8988T (cell line): ENCODE measurements at regions not wholly inside any gene's neighbourhood (a gene's known extent, or its start where the extent isn't known, plus 50 kb on each side); places are given as distances from the start of the nearest gene placed in this dataset.

Source experiments
- DNase-seq: peaks from one replicate; pipeline ENCODE4 v3.0.0; 2011

GRCh38 chr5:93048858-93049257 lies 532.2 kb downstream of the NR2F1-AS1 start:
- DNase-seq, result no peak

GRCh38 chr5:93044859-93045666 lies 536.0 kb downstream of the NR2F1-AS1 start:
- no peak for DNase-seq

- DNase-seq, result no peak
Measured at GRCh38 chr5:93039888-93040287, 541.1 kb downstream of the NR2F1-AS1 start.

GRCh38 chr5:93034621-93035590 lies 546.1 kb downstream of the NR2F1-AS1 start:
- DNase-seq, result no peak

- no peak for DNase-seq
Measured at GRCh38 chr5:93022796-93023447, 558.1 kb downstream of the NR2F1-AS1 start.

GRCh38 chr5:93022211-93022610 lies 558.8 kb downstream of the NR2F1-AS1 start:
- DNase-seq, result no peak

- DNase-seq, result no peak
Measured at GRCh38 chr5:93019896-93020295, 561.1 kb downstream of the NR2F1-AS1 start.

- no peak for DNase-seq
Measured at GRCh38 chr5:93018461-93018860, 562.6 kb downstream of the NR2F1-AS1 start.

GRCh38 chr5:93017849-93018248 lies 563.2 kb downstream of the NR2F1-AS1 start:
- DNase-seq, result no peak

GRCh38 chr5:93017376-93017775 lies 563.6 kb downstream of the NR2F1-AS1 start:
- no peak for DNase-seq

GRCh38 chr5:93010616-93011015 lies 570.4 kb downstream of the NR2F1-AS1 start:
- no peak for DNase-seq

- no peak for DNase-seq
Measured at GRCh38 chr5:93010037-93010436, 571.0 kb downstream of the NR2F1-AS1 start.

GRCh38 chr5:93008502-93009207 lies 572.4 kb downstream of the NR2F1-AS1 start:
- no peak for DNase-seq

GRCh38 chr5:93006915-93007314 lies 574.1 kb downstream of the NR2F1-AS1 start:
- DNase-seq, result no peak

- DNase-seq, result no peak
Measured at GRCh38 chr5:92998456-92998855, 582.6 kb downstream of the NR2F1-AS1 start.

GRCh38 chr5:92994392-92994791 lies 586.6 kb downstream of the NR2F1-AS1 start:
- DNase-seq, result no peak

GRCh38 chr5:92992073-92992472 lies 588.9 kb downstream of the NR2F1-AS1 start:
- DNase-seq, result no peak

- no peak for DNase-seq
Measured at GRCh38 chr5:92991581-92992067, 589.4 kb downstream of the NR2F1-AS1 start.

- DNase-seq, result no peak
Measured at GRCh38 chr5:92990771-92991170, 590.2 kb downstream of the NR2F1-AS1 start.

- no peak for DNase-seq
Measured at GRCh38 chr5:92981001-92981400, 600.0 kb downstream of the NR2F1-AS1 start.

- DNase-seq, result no peak
Measured at GRCh38 chr5:92980491-92980890, 600.5 kb downstream of the NR2F1-AS1 start.

- no peak for DNase-seq
Measured at GRCh38 chr5:92979716-92980115, 601.3 kb downstream of the NR2F1-AS1 start.
